ENCODE measurements at regions not wholly inside any gene's neighbourhood (a gene's known extent, or its start where the extent isn't known, plus 50 kb on each side); places are given as distances from the start of the nearest gene placed in this dataset.

- no TSS peak for BruUV-seq (replicated peaks)
- no peaks in the 10 kb centered on the region for H3K4me1 ChIP-seq (ENCODE audit: control insufficient read depth in 1 of 2, insufficient read depth in 2 of 2, low read length in 2 of 2)
- TF ChIP-seq EZH2phosphoT487 (IDR thresholded peaks at IDR 0.05; ENCODE audit: borderline replicate concordance) (no peak), RAD21 (IDR thresholded peaks at IDR 0.05; ENCODE audit: low read depth) (no peak), SP1 (IDR thresholded peaks at IDR 0.05; ENCODE audit: low read depth) (no peak), POLR2A (IDR thresholded peaks at IDR 0.05; ENCODE audit: borderline replicate concordance, extremely low read depth, insufficient read depth, insufficient read length) (no peak), REST (IDR thresholded peaks at IDR 0.05; ENCODE audit: low read depth) (no peak), CEBPB (IDR thresholded peaks at IDR 0.05; ENCODE audit: low read depth) (no peak), FOSL1 (IDR thresholded peaks at IDR 0.05; ENCODE audit: low read depth) (no peak)
- TF ChIP-seq, protein P1, sequence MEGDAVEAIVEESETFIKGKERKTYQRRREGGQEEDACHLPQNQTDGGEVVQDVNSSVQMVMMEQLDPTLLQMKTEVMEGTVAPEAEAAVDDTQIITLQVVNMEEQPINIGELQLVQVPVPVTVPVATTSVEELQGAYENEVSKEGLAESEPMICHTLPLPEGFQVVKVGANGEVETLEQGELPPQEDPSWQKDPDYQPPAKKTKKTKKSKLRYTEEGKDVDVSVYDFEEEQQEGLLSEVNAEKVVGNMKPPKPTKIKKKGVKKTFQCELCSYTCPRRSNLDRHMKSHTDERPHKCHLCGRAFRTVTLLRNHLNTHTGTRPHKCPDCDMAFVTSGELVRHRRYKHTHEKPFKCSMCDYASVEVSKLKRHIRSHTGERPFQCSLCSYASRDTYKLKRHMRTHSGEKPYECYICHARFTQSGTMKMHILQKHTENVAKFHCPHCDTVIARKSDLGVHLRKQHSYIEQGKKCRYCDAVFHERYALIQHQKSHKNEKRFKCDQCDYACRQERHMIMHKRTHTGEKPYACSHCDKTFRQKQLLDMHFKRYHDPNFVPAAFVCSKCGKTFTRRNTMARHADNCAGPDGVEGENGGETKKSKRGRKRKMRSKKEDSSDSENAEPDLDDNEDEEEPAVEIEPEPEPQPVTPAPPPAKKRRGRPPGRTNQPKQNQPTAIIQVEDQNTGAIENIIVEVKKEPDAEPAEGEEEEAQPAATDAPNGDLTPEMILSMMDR (IDR thresholded peaks at IDR 0.05 in 2 of 3, conservative IDR thresholded peaks at IDR 0.05 in 1 of 3; ENCODE audit: borderline replicate concordance in 1 of 3, insufficient read depth in 1 of 3, low read depth in 2 of 3, low read length in 2 of 3): no peak
- H2AFZ ChIP-seq (ENCODE audit: low read depth, low read length, poor library complexity, severe bottlenecking): no peak overlapping the region
- H3K9ac ChIP-seq (ENCODE audit: low read length): no peak overlapping the region
- DNase-seq (ENCODE audit: low read depth, low spot score) (no peak), ATAC-seq (no peak)
- no peak overlapping the region for H3K4me3 ChIP-seq (replicated peaks in 1 of 2; ENCODE audit: low read depth in 1 of 2, low read length in 2 of 2)
- H3K27ac ChIP-seq (ENCODE audit: low read depth, low read length): no peak overlapping the region
- no peaks in the 10 kb centered on the region for H3K9me2 ChIP-seq (ENCODE audit: insufficient read depth)
- POLR2A ChIA-PET: no interaction called here
- no peaks in the 10 kb centered on the region for H4K20me1 ChIP-seq (ENCODE audit: insufficient read depth)
- CTCF ChIA-PET: no interaction called here
- H3K79me2 ChIP-seq (ENCODE audit: insufficient read depth, low read length): no peaks in the 10 kb centered on the region
- intact Hi-C loops (cut with micrococcal nuclease): no loop called here
- H3K4me2 ChIP-seq (ENCODE audit: low read length): no peak overlapping the region
- RAD21 ChIA-PET (ENCODE audit: low non-redundant PET in 1 of 2, low total read pairs in 2 of 2, uncharacterized antibody in 2 of 2, unreplicated experiment in 2 of 2): no interaction called here
- H3K9me3 ChIP-seq (ENCODE audit: control insufficient read depth in 1 of 2, insufficient read depth in 1 of 2, low read depth in 1 of 2, low read length in 2 of 2): no peaks in the 10 kb centered on the region
- H3K36me3 ChIP-seq (ENCODE audit: control insufficient read depth in 1 of 2, insufficient read depth in 2 of 2, low read length in 2 of 2): no peaks in the 10 kb centered on the region
- no peaks in the 10 kb centered on the region for H3K27me3 ChIP-seq (ENCODE audit: insufficient read depth, low read length)
Observed at GRCh38 chr4:180578175-180578574, 1665.0 kb upstream of the TENM3 start.

All from HCT116 (cell line).